Gastroesophageal sphincter (tissue), 3 donors: ENCODE measurements at regions not wholly inside any gene's neighbourhood (a gene's known extent, or its start where the extent isn't known, plus 50 kb on each side); places are given as distances from the start of the nearest gene placed in this dataset.

Experiments used
- EP300 ChIP-seq: sonication (generic); formaldehyde crosslinking; IDR thresholded peaks from one replicate; pipeline ENCODE4 v1.6.1; 2017; ENCODE audit warnings: antibody characterized with exemption, mild to moderate bottlenecking
- POLR2A ChIP-seq, 2 donors: fragments of 450-650 bp; IDR thresholded peaks; one replicate each; pipeline ENCODE4 v1.6.1; 2017; ENCODE audit warnings: antibody characterized with exemption in 2 of 2, mild to moderate bottlenecking in 2 of 2, moderate library complexity in 1 of 2
- POLR2AphosphoS5 ChIP-seq: sonication (generic); formaldehyde crosslinking; IDR thresholded peaks from one replicate; pipeline ENCODE4 v1.6.1; 2017; ENCODE audit warnings: antibody characterized with exemption
- TF ChIP-seq, protein P1 (sequence below), 4 experiments: fragments of 200-600 bp in 2 of 4; fragments of 450-650 bp in 2 of 4; sonication (generic) in 1 of 4; IDR thresholded peaks; one replicate each; pipeline ENCODE4 v1.5.1; 2017 to 2019; ENCODE audit warnings: antibody characterized with exemption in 4 of 4, mild to moderate bottlenecking in 2 of 4, moderate library complexity in 2 of 4

DNA sequence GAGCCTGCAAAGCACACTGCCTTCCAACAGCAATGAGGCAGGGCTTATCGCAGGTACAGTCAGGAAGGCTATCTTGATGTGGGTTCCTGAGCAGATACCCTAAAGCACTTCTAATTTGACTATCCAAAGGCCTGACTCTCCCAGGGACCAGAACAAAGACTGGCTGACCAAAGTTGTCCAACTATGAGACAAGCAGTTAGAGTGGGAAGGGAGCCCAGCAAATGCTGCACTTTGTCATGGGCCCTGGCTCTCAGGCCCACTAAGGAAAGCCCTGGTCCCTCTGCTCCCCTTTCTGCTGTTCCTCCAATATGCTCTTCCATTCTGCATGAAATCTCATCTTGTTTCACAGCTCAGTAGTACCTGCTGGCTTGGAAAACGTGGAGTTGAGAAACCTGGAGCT lies 391.0 kb downstream of the RAB28 start:
- TF ChIP-seq, protein P1, sequence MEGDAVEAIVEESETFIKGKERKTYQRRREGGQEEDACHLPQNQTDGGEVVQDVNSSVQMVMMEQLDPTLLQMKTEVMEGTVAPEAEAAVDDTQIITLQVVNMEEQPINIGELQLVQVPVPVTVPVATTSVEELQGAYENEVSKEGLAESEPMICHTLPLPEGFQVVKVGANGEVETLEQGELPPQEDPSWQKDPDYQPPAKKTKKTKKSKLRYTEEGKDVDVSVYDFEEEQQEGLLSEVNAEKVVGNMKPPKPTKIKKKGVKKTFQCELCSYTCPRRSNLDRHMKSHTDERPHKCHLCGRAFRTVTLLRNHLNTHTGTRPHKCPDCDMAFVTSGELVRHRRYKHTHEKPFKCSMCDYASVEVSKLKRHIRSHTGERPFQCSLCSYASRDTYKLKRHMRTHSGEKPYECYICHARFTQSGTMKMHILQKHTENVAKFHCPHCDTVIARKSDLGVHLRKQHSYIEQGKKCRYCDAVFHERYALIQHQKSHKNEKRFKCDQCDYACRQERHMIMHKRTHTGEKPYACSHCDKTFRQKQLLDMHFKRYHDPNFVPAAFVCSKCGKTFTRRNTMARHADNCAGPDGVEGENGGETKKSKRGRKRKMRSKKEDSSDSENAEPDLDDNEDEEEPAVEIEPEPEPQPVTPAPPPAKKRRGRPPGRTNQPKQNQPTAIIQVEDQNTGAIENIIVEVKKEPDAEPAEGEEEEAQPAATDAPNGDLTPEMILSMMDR (IDR thresholded peaks at IDR 0.05): no peak
- TF ChIP-seq POLR2A (IDR thresholded peaks at IDR 0.05) (no peak), POLR2AphosphoS5 (no peak), EP300 (no peak)
